ENCODE measurements at regions not wholly inside any gene's neighbourhood (a gene's known extent, or its start where the extent isn't known, plus 50 kb on each side); places are given as distances from the start of the nearest gene placed in this dataset.
A peak's percentile ranks its signal among the peaks of the same experiment; 100 is the strongest.

GRCh38 chr12:91333966-91334365 is 151.3 kb upstream of the DCN start:
- H3K4me3 ChIP-seq, result no peak overlapping the region
- no peaks in the 10 kb centered on the region for H3K36me3 ChIP-seq
- no peak overlapping the region for H3K27ac ChIP-seq
- H3K4me1 ChIP-seq (replicated peaks), result no peaks in the 10 kb centered on the region
- H3K27me3 ChIP-seq (replicated peaks; ENCODE audit: insufficient read depth), result no peaks in the 10 kb centered on the region
- TF ChIP-seq CTCF (IDR thresholded peaks at IDR 0.05), result no peak
- no peak for TF ChIP-seq POLR2AphosphoS5 (IDR thresholded peaks at IDR 0.05)
- TF ChIP-seq POLR2A (IDR thresholded peaks at IDR 0.05), result no peak
- H3K9me3 ChIP-seq, result no peaks in the 10 kb centered on the region
- no peak for DNase-seq (ENCODE audit: low spot score)
- intact Hi-C loops (cut with DNase I), result no loop called here

GRCh38 chr12:91332302-91332701 is 149.7 kb upstream of the DCN start:
- DNase-seq (ENCODE audit: low spot score), result no peak
- intact Hi-C loops (cut with DNase I), result no loop called here
- no peaks in the 10 kb centered on the region for H3K36me3 ChIP-seq
- H3K27me3 ChIP-seq (replicated peaks; ENCODE audit: insufficient read depth), result no peaks in the 10 kb centered on the region
- WGBS, result 91% methylated on average over 1 of the region's 1 CpG
- no peak overlapping the region for H3K4me3 ChIP-seq
- H3K4me1 ChIP-seq (replicated peaks), result no peaks in the 10 kb centered on the region
- H3K9me3 ChIP-seq, result no peaks in the 10 kb centered on the region
- H3K27ac ChIP-seq, result no peak overlapping the region
- TF ChIP-seq POLR2A (IDR thresholded peaks at IDR 0.05) (no peak), CTCF (IDR thresholded peaks at IDR 0.05) (peak in 1 of 4 experiments; percentile 27)

- no peak overlapping the region for H3K4me3 ChIP-seq
- no peaks in the 10 kb centered on the region for H3K36me3 ChIP-seq
- H3K27ac ChIP-seq, result no peak overlapping the region
- H3K9me3 ChIP-seq, result no peaks in the 10 kb centered on the region
- TF ChIP-seq POLR2AphosphoS5 (IDR thresholded peaks at IDR 0.05) (no peak), CTCF (IDR thresholded peaks at IDR 0.05) (no peak), POLR2A (IDR thresholded peaks at IDR 0.05) (no peak)
- no peaks in the 10 kb centered on the region for H3K4me1 ChIP-seq (replicated peaks)
- H3K27me3 ChIP-seq (replicated peaks; ENCODE audit: insufficient read depth), result no peaks in the 10 kb centered on the region
- DNase-seq (ENCODE audit: low spot score), result no peak
- WGBS, result 61% methylated on average over 2 of the region's 2 CpGs
- intact Hi-C loops (cut with DNase I), result no loop called here
Observed at GRCh38 chr12:91331371-91331770, 148.8 kb upstream of the DCN start.

GRCh38 chr12:91328451-91328850 is 145.8 kb upstream of the DCN start:
- Histone ChIP-seq H3K4me3 (no peak overlapping the region), H3K36me3 (no peaks in the 10 kb centered on the region), H3K9me3 (no peaks in the 10 kb centered on the region), H3K27me3 (replicated peaks; ENCODE audit: insufficient read depth) (no peaks in the 10 kb centered on the region), H3K27ac (no peak overlapping the region), H3K4me1 (replicated peaks) (no peaks in the 10 kb centered on the region)
- no peak for TF ChIP-seq CTCF (IDR thresholded peaks at IDR 0.05)
- no peak for TF ChIP-seq POLR2AphosphoS5 (IDR thresholded peaks at IDR 0.05)
- no peak for DNase-seq (ENCODE audit: low spot score)
- 88% methylated on average over 3 of the region's 3 CpGs for WGBS
- intact Hi-C loops (cut with DNase I), result loop anchor here (5.0 kb wide), 1 partner anchor 151 kb away; no protein-coding TSS in a partner anchor

GRCh38 chr12:91327889-91328288 is 145.3 kb upstream of the DCN start:
- Histone ChIP-seq H3K27ac (no peak overlapping the region), H3K9me3 (no peaks in the 10 kb centered on the region), H3K4me1 (replicated peaks) (no peaks in the 10 kb centered on the region), H3K4me3 (no peak overlapping the region), H3K36me3 (no peaks in the 10 kb centered on the region), H3K27me3 (replicated peaks; ENCODE audit: insufficient read depth) (no peaks in the 10 kb centered on the region)
- TF ChIP-seq POLR2A (IDR thresholded peaks at IDR 0.05), result no peak
- no peak for TF ChIP-seq POLR2AphosphoS5 (IDR thresholded peaks at IDR 0.05)
- TF ChIP-seq CTCF (IDR thresholded peaks at IDR 0.05), result no peak
- DNase-seq (ENCODE audit: low spot score), result no peak
- 11% methylated on average over 3 of the region's 3 CpGs for WGBS
- intact Hi-C loops (cut with DNase I), result loop anchor here (5.0 kb wide), 1 partner anchor 151 kb away; no protein-coding TSS in a partner anchor
